GM12878 (cell line): ENCODE measurements at regions not wholly inside any gene's neighbourhood (a gene's known extent, or its start where the extent isn't known, plus 50 kb on each side); places are given as distances from the start of the nearest gene placed in this dataset.

Experiments
- ATAC-seq: fragments of 200-7000 bp; cut with Tn5 transposase; 3 replicates; pipeline ENCODE4 v1.9.1; 2020; ENCODE audit warnings: mild to moderate bottlenecking, moderate library complexity
- BruUV-seq: library from RNA; stranded (reverse); fragments of 400-500 nt; replicated peaks from 2 replicates; lab custom pipeline; 2021; lab: Mats Ljungman, UMichigan
- CTCF ChIA-PET: fragments of 300-600 bp; sonication (Branson Sonifier 250); formaldehyde crosslinking; extraction: SDS; loops from one replicate; lab custom pipeline; 2021; ENCODE audit warnings: inconsistent platforms; lab: Yijun Ruan, JAX
- POLR2A ChIA-PET: fragments of 350-600 bp; formaldehyde crosslinking; extraction: SDS; loops from one replicate; lab custom pipeline; 2021; ENCODE audit warnings: inconsistent platforms; lab: Charles Lee
- RAD21 ChIA-PET: fragments of 300-600 bp; sonication (Branson Sonifier 250); formaldehyde crosslinking; loops from one replicate; lab custom pipeline; 2023; ENCODE audit warnings: antibody characterized with exemption; ENCODE audit not compliant: unreplicated experiment; lab: Charles Lee
- SMC1A ChIA-PET: fragments of 300-600 bp; sonication (Branson Sonifier 250); formaldehyde crosslinking; loops from one replicate; lab custom pipeline; 2023; ENCODE audit not compliant: unreplicated experiment, uncharacterized antibody; lab: Charles Lee
- DNase-seq: peaks from one replicate; pipeline ENCODE4 v3.0.0-alpha.2; 2011; ENCODE audit warnings: low read depth, low spot score
- FAIRE-seq: peaks from 3 replicates; lab custom pipeline; 2011; peaks lifted over from hg19 to GRCh38; lab: Jason Lieb, UNC
- H2AFZ ChIP-seq: 2 replicates; pipeline ENCODE4 v1.6.0; 2011; ENCODE audit warnings: low read depth, low read length, control low read depth; ENCODE audit not compliant: control insufficient read depth
- H3K27ac ChIP-seq: 2 replicates; pipeline ENCODE4 v1.5.1; 2011; ENCODE audit warnings: control low read depth; ENCODE audit not compliant: control insufficient read depth, insufficient read depth
- H3K27me3 ChIP-seq, 2 experiments: replicated peaks in 1 of 2; 2 replicates each; pipeline versions ENCODE4 v1.6.0 to v1.6.1; 2011; ENCODE audit warnings: low read length in 1 of 2; ENCODE audit not compliant: control insufficient read depth in 2 of 2, insufficient read depth in 2 of 2
- H3K36me3 ChIP-seq, 2 experiments: 2 replicates each; pipeline ENCODE4 v1.5.1; 2011; ENCODE audit warnings: low read length in 1 of 2; ENCODE audit not compliant: control insufficient read depth in 2 of 2, insufficient read depth in 2 of 2
- H3K4me1 ChIP-seq: 2 replicates; pipeline ENCODE4 v1.6.1; 2011; ENCODE audit warnings: mild to moderate bottlenecking, low read length, moderate library complexity, mixed read lengths; ENCODE audit not compliant: control insufficient read depth, insufficient read depth
- H3K4me2 ChIP-seq: 2 replicates; pipeline ENCODE4 v1.6.0; 2011; ENCODE audit warnings: control low read depth; ENCODE audit not compliant: control insufficient read depth, insufficient read depth
- H3K4me3 ChIP-seq: fragments of 200-600 bp; sonication (generic); 2 replicates; pipeline ENCODE4 v1.5.1; 2016
- H3K79me2 ChIP-seq: 2 replicates; pipeline ENCODE4 v1.6.0; 2011; ENCODE audit warnings: low read length; ENCODE audit not compliant: control insufficient read depth, insufficient read depth
- H3K9ac ChIP-seq: 2 replicates; pipeline ENCODE4 v1.8.0; 2011; ENCODE audit warnings: low read length, control low read depth, mixed read lengths; ENCODE audit not compliant: control insufficient read depth, insufficient read depth
- H3K9me3 ChIP-seq: replicated peaks from 3 replicates; pipeline ENCODE4 v1.5.1; 2011; ENCODE audit warnings: mild to moderate bottlenecking, low read length; ENCODE audit not compliant: control insufficient read depth, insufficient read depth
- H4K20me1 ChIP-seq: 2 replicates; pipeline ENCODE4 v1.6.0; 2011; ENCODE audit not compliant: control insufficient read depth, insufficient read depth
- CREB1 ChIP-seq: IDR thresholded peaks from 2 replicates; pipeline ENCODE4 v1.6.1; 2012; ENCODE audit warnings: low read depth, mild to moderate bottlenecking, inconsistent platforms
- KLF5 ChIP-seq: fragments of 450-650 bp; IDR thresholded peaks from 2 replicates; pipeline ENCODE4 v1.6.1; 2014; ENCODE audit warnings: mild to moderate bottlenecking; ENCODE audit not compliant: partially characterized antibody
- NFIC ChIP-seq: IDR thresholded peaks from 2 replicates; pipeline ENCODE4 v1.6.1; 2012; ENCODE audit warnings: low read depth, mild to moderate bottlenecking, inconsistent platforms, low read length, moderate library complexity
- NR2F1 ChIP-seq: fragments of 450-650 bp; conservative IDR thresholded peaks from 2 replicates; pipeline ENCODE4 v1.6.1; 2017; ENCODE audit warnings: mild to moderate bottlenecking
- POLR2A ChIP-seq: IDR thresholded peaks from 2 replicates; pipeline ENCODE4 v1.6.1; 2011; ENCODE audit warnings: low read depth, mild to moderate bottlenecking, low read length
- RB1 ChIP-seq: fragments of 450-650 bp; formaldehyde crosslinking; IDR thresholded peaks from 2 replicates; pipeline ENCODE4 v1.6.1; 2017; ENCODE audit warnings: mild to moderate bottlenecking, borderline replicate concordance
- SMAD5 ChIP-seq: IDR thresholded peaks from 2 replicates; pipeline ENCODE4 v1.6.1; 2016; ENCODE audit warnings: antibody characterized with exemption, low read depth
- ZNF274 ChIP-seq: IDR thresholded peaks from one replicate; pipeline ENCODE4 v1.8.0; 2011; ENCODE audit not compliant: insufficient read length, insufficient read depth
- ZNF622 ChIP-seq: fragments of 450-650 bp; IDR thresholded peaks from 2 replicates; pipeline ENCODE4 v1.6.1; 2017; ENCODE audit warnings: mild to moderate bottlenecking, inconsistent platforms
- WGBS: methylation state at CpG from one replicate; pipeline ENCODE4 v1.1.6; 2016; ENCODE audit warnings: low lambda C conversion rate; ENCODE audit not compliant: insufficient replicate concordance, insufficient coverage; ENCODE audit errors: missing lambda C conversion rate; 5-methylcytosine and 5-hydroxymethylcytosine counted together
- in situ Hi-C: fragments of 300-500 bp; cut with MboI; formaldehyde crosslinking; loops from 9 replicates; pipeline ENCODE4 v1.14.3; 2018; ENCODE audit warnings: mixed read lengths
- intact Hi-C: fragments of 100-400 bp; cut with micrococcal nuclease; formaldehyde crosslinking; loops from one replicate; pipeline ENCODE4 v1.14.2; 2022; ENCODE audit not compliant: unreplicated experiment
- TF ChIP-seq, protein P1 (sequence below): fragments of 450-650 bp; IDR thresholded peaks from 2 replicates; pipeline ENCODE4 v1.6.1; 2017; ENCODE audit warnings: antibody characterized with exemption, mild to moderate bottlenecking, moderate library complexity
- TF ChIP-seq, protein P2 (sequence below): fragments of 450-650 bp; formaldehyde crosslinking; IDR thresholded peaks from 2 replicates; pipeline ENCODE4 v1.4.0; 2020; ENCODE audit warnings: mild to moderate bottlenecking, moderate library complexity

DNA sequence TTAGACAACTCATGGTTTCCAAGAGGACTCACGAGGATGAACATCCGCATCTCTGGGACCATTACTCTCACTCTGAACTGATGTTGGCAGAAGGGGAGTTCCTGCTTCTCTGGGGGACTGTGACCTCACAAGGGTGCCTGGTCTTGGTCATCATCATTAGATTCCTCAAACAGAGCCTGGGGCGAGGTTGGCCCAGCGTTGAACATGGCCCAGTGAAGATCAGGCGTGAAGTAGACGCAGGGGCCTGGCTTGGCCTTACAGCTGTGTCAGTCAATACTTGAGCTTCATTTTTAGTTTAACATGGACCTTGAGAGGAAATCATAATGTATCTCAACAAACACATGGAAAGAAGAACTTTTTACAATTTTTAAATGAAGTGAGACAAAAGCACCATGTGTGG lies 617.1 kb downstream of the BRD1 start:
- no peaks in the 10 kb centered on the region; the same call in 2 of the 3 replicates for H3K9me3 ChIP-seq
- SMC1A ChIA-PET: no interaction called here
- FAIRE-seq (no peak), DNase-seq (no peak), ATAC-seq (no peak)
- H3K36me3 ChIP-seq: no peaks in the 10 kb centered on the region
- H3K4me1 ChIP-seq: no peaks in the 10 kb centered on the region
- H2AFZ ChIP-seq: no peak overlapping the region
- RAD21 ChIA-PET: no interaction called here
- BruUV-seq: no TSS peak
- intact Hi-C loops: no loop called here
- no peaks in the 10 kb centered on the region for H3K27me3 ChIP-seq
- no peaks in the 10 kb centered on the region for H4K20me1 ChIP-seq
- POLR2A ChIA-PET: no interaction called here
- no peak overlapping the region for H3K4me3 ChIP-seq
- no peak overlapping the region for H3K9ac ChIP-seq
- no peaks in the 10 kb centered on the region for H3K79me2 ChIP-seq
- CTCF ChIA-PET: no interaction called here
- in situ Hi-C loops: no loop called here
- 33% methylated on average over 6 of the region's 6 CpGs for WGBS
- TF ChIP-seq NFIC: no peak
- no peak for TF ChIP-seq POLR2A
- no peak for TF ChIP-seq ZNF274
- no peak for TF ChIP-seq RB1
- no peak for TF ChIP-seq NR2F1
- no peak for TF ChIP-seq KLF5
- no peak for TF ChIP-seq ZNF622
- no peak for TF ChIP-seq SMAD5
- TF ChIP-seq CREB1: no peak
- no peak overlapping the region for H3K27ac ChIP-seq
- H3K4me2 ChIP-seq: no peak overlapping the region

DNA sequence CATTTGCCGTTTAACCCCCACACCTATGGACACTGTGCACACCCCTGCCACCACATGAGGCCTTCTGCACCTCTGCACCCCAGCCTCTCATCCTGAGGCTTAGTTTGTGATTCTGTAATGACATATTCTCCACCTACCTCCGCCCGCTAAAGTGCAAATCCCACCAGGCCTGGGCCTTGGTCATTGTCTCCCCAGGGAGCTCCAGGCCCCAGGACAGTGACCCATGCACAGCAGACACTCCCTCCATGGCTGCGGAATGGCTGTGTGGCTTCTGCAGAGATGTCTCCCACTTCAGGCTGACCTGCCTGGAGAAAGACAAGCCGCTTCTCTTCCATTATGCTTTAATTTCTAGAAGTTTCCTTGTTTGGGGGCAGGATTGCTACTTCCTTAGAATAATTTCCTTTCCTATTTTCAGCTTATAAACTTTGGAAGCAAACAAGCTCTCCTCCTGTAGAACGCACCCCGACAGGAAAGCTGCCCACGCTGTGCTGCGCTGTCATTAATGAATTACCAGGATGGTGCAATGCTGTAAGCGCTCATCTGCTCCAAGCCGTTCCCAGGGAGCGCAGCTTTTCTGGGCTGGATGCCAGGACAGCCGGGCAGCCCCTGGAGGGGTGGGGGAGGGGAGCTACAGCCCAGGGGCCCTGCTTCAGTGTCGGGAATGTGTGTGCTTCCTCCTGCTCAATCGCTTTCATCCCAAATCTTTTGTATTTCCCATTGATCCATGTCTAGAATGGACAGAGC lies 618.0 kb downstream of the BRD1 start:
- Histone ChIP-seq H3K79me2 (no peaks in the 10 kb centered on the region), H3K4me3 (no peak overlapping the region), H2AFZ (no peak overlapping the region), H3K9ac (no peak overlapping the region), H4K20me1 (no peaks in the 10 kb centered on the region), H3K36me3 (no peaks in the 10 kb centered on the region), H3K27ac (no peak overlapping the region), H3K4me2 (no peak overlapping the region), H3K9me3 (no peaks in the 10 kb centered on the region; the same call in 2 of the 3 replicates), H3K4me1 (no peaks in the 10 kb centered on the region), H3K27me3 (no peaks in the 10 kb centered on the region)
- TF ChIP-seq, protein P1, sequence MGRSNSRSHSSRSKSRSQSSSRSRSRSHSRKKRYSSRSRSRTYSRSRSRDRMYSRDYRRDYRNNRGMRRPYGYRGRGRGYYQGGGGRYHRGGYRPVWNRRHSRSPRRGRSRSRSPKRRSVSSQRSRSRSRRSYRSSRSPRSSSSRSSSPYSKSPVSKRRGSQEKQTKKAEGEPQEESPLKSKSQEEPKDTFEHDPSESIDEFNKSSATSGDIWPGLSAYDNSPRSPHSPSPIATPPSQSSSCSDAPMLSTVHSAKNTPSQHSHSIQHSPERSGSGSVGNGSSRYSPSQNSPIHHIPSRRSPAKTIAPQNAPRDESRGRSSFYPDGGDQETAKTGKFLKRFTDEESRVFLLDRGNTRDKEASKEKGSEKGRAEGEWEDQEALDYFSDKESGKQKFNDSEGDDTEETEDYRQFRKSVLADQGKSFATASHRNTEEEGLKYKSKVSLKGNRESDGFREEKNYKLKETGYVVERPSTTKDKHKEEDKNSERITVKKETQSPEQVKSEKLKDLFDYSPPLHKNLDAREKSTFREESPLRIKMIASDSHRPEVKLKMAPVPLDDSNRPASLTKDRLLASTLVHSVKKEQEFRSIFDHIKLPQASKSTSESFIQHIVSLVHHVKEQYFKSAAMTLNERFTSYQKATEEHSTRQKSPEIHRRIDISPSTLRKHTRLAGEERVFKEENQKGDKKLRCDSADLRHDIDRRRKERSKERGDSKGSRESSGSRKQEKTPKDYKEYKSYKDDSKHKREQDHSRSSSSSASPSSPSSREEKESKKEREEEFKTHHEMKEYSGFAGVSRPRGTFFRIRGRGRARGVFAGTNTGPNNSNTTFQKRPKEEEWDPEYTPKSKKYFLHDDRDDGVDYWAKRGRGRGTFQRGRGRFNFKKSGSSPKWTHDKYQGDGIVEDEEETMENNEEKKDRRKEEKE: no peak
- TF ChIP-seq, protein P2, sequence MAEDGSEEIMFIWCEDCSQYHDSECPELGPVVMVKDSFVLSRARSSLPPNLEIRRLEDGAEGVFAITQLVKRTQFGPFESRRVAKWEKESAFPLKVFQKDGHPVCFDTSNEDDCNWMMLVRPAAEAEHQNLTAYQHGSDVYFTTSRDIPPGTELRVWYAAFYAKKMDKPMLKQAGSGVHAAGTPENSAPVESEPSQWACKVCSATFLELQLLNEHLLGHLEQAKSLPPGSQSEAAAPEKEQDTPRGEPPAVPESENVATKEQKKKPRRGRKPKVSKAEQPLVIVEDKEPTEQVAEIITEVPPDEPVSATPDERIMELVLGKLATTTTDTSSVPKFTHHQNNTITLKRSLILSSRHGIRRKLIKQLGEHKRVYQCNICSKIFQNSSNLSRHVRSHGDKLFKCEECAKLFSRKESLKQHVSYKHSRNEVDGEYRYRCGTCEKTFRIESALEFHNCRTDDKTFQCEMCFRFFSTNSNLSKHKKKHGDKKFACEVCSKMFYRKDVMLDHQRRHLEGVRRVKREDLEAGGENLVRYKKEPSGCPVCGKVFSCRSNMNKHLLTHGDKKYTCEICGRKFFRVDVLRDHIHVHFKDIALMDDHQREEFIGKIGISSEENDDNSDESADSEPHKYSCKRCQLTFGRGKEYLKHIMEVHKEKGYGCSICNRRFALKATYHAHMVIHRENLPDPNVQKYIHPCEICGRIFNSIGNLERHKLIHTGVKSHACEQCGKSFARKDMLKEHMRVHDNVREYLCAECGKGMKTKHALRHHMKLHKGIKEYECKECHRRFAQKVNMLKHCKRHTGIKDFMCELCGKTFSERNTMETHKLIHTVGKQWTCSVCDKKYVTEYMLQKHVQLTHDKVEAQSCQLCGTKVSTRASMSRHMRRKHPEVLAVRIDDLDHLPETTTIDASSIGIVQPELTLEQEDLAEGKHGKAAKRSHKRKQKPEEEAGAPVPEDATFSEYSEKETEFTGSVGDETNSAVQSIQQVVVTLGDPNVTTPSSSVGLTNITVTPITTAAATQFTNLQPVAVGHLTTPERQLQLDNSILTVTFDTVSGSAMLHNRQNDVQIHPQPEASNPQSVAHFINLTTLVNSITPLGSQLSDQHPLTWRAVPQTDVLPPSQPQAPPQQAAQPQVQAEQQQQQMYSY: no peak
- intact Hi-C loops: no loop called here
- CTCF ChIA-PET: no interaction called here
- BruUV-seq: no TSS peak
- ATAC-seq (no peak), FAIRE-seq (no peak), DNase-seq (no peak)
- POLR2A ChIA-PET: no interaction called here
- SMC1A ChIA-PET: no interaction called here
- WGBS: 30% methylated on average over 15 of the region's 15 CpGs
- in situ Hi-C loops: no loop called here
- RAD21 ChIA-PET: no interaction called here
